LoVo (cell line): ENCODE measurements at regions not wholly inside any gene's neighbourhood (a gene's known extent, or its start where the extent isn't known, plus 50 kb on each side); places are given as distances from the start of the nearest gene placed in this dataset.

Experiments
- DNase-seq: peaks from one replicate; pipeline ENCODE4 v3.0.0-alpha.2; 2016; ENCODE audit warnings: low spot score

GRCh38 chr22:48346911-48347310 is 1480.8 kb downstream of the BRD1 start:
- DNase-seq, result no peak

DNA sequence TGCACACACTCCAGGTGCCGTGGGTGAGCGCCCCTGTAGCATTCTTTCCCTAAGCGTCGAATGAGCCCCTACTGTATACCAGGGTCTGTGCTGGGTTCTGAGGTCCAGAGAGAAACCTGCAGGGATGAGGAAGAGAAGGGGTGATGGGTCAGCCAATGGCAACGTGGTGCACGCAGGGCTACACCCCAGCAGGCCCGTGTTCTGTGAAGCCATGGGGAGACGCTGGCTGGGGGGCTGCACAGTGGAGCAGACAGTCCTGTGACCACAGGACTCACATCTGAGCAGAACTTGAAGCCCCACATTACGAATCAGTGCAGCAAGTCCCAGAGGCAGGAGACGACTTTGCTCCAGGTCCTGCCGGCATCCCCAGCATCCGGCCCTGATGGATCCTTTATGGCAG is 1481.4 kb downstream of the BRD1 start:
- DNase-seq, result no peak

GRCh38 chr22:48345631-48346030 is 1482.0 kb downstream of the BRD1 start:
- no peak for DNase-seq

GRCh38 chr22:48343461-48343860 is 1484.2 kb downstream of the BRD1 start:
- DNase-seq, result no peak

DNA sequence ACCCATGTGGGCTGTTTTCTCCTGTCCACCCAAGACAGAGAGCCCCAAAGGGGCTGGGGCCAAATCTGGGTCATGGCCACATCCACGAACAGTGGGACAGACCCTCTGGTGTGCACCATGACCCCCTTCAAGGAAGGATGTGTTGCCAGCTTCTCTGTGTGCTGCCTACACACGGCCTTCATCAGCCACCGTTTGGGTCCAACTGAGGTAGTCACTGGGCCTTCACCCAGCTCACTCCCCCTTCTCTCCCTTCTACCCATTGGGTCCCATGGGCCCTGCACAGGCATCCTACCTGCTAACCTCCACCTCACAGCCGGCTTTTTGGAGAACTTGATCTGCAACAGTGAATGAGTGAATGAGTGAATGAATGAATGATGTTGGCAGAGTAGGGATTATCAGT is 1484.9 kb downstream of the BRD1 start:
- no peak for DNase-seq

DNA sequence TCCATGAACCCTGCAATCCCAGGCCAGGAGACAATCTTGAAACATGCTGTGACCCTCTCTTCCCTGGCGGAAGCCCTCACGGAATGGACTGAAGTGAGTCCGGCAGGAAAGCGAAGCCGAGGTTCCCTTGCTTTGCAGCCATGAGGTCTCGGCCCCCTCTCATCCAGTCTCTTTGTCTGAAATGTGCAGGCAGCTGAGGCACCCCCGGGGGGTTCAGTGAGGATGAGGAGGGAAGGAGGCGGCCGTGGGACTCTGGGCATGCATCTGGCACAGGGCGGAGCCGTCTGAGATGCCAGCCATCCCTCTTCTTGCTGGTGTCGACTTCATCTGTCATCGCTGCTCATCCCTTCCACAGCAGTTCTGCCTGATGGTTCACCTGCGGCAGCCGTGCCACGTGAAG is 1485.7 kb downstream of the BRD1 start:
- DNase-seq, result no peak

DNA sequence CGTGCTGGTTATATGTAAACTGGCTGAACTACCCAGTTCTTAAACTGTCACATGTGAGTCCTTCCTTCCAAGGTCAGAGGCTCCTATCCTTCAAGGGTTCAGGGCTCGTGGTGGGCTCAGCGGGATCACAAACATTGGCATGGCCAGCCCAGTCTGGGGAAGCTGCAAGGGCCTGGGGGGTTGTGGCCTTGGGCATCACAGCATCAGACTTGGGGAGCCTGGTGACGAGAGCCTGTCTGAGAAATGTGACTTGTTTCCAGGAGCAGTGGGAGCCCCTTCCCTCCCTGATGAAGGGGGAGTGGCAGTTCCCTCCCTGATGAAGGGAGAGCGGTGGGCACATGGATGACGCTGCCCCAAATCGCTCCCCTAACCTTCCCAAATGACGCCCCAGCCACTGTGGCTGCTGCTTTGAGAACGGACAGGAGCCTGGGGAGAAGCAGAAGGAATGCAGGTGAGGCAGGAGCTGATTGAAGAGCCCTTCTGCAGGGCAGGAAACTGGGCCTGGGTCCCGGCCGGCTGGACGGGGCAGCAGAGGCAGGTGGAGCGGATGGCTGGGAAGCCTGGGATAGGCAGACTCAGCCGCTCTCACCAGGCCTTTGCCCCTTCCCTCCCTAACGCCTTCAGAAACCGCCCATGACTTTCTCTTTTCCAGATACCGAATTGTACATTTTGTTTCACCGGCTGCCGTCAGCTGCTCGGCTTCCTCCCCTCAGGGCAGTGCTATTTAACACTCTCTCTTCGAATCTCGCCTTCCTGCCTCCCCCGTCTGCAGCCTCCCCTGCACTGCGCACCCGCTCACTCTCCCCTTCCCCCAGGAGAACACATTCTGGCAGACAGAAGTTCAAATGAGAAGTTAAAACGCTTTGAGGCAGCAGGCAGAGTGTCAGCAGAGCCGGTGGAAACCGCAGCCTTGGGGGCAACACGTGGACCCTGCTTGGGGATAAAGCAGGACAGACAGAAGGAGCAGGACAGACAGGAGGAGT is 1486.7 kb downstream of the BRD1 start:
- no peak for DNase-seq

GRCh38 chr22:48340191-48340590 is 1487.5 kb downstream of the BRD1 start:
- DNase-seq, result no peak

- DNase-seq, result no peak
These were observed 1488.6 kb downstream of the BRD1 start for GRCh38 chr22:48338793-48339705.

- DNase-seq, result no peak
These were observed 1489.5 kb downstream of the BRD1 start for GRCh38 chr22:48337957-48338792.

- no peak for DNase-seq
These were observed 1491.2 kb downstream of the BRD1 start for GRCh38 chr22:48336339-48337060.

GRCh38 chr22:48335442-48336139 is 1492.1 kb downstream of the BRD1 start:
- DNase-seq, result no peak

GRCh38 chr22:48334971-48335370 is 1492.7 kb downstream of the BRD1 start:
- no peak for DNase-seq

GRCh38 chr22:48333816-48334735 is 1493.6 kb downstream of the BRD1 start:
- no peak for DNase-seq

GRCh38 chr22:48333323-48333763 is 1494.3 kb downstream of the BRD1 start:
- no peak for DNase-seq

DNA sequence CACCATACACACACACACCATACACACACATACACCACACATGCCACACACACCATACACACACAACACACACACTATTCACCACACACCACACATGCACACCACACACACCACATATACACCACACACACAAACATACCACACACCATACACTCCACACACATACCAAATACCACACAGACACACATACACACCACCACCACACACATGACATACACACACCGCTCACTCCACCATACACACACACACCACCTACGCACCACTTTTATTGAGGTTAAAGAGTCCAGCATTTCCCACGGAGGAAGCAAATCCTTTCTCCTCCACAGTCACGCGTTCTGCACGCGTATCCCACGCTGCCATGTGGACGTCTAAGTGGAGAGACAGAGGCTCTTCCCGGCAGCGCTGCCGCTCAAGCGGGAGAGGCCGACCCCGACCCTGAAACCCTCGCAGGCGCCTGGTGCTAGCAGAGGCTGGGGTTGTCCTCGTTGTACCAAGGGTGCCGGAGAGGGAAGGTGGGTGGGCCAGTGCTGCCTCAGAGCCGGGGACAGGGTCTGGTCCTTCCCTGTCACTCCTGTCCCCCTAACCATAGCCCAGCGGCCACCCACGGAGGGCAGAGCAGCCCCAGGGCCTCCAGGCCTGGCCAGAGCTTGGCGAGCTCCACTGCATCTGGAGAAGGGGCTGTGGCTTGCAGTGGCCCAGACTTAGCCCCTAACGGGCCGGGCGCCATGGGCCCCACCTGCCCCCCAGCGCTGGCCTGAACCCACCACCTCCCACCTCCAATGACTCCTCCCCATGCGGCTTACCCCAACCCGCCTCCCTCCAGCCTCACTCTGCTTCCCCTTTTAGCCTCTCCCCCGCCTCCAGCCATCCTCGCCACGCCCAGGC is 1495.0 kb downstream of the BRD1 start:
- DNase-seq, result no peak

DNA sequence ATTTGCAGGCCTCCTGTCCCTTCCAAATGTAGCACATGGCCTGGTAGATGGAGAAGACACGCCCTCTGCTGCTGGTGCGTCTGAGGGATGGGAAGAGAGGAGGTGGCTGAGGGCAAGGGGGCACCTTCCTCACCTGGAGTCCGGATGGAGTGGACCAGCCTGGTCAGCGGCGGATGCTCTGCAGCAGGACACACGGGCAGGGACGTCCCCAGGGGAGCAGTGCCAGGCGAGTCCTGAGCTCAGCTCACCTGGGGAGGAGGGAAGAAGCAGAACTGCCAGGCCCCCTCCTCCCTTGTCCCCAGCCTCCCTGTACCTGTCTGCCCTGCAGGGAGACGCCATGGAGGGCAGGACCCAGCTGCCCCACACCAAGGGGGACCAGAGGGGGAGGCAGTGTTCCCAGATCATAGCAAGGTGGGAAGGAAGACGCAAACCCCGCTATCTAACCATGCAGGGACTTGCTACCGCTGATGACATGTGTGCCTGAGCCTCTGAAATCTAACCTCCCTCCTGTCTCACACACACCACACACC is 1495.9 kb downstream of the BRD1 start:
- DNase-seq, result no peak

DNA sequence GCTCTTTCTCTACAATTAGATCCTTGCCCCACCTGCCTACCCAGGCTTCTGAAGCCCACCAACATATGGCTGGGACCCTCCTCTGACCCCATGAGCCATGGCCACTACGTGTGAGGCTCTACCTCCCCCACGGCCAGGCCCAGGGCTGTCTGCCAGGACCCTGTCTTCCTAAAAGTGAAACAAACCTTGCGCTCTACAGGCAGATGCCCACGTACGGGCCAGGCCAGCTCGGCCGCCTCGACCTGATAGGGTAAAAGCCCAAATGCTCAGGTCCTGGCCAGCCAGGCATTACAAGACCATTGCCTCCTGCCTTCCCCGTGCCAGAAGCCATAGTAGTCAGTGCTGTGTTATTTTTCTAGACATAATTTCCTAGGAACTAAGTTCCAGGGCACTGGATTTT is 1496.4 kb downstream of the BRD1 start:
- no peak for DNase-seq
